ENCODE measurements at regions not wholly inside any gene's neighbourhood (a gene's known extent, or its start where the extent isn't known, plus 50 kb on each side); places are given as distances from the start of the nearest gene placed in this dataset.

DNA sequence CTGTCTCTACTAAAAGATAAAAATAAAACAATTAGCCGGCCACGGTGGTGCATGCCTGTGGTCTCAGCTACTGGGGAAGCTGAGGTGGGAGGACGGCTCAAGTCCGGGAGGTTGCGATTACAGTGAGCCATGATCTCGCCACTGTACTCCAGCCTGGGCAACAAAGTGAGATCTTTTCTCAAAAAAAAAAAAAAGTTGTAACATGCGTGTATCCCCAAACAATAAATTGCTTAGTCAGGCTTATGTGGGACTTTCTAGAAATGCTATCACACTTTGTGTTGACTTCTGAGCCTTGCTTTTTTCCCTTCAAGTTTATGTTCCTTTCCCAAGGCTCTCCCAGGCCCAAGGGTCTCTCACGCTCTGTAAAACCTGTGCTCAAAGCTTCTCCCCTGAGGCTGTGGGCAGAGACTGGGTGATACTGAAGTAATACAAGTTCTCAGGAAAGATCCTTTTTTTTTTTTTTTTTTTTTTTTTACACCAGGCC is 88.0 kb upstream of the TNS3 start:
- 92% methylated on average over 4 of the region's 8 CpGs for WGBS (ENCODE audit: insufficient coverage)
- H3K27ac ChIP-seq (ENCODE audit: low read depth, low read length), result no peak overlapping the region

DNA sequence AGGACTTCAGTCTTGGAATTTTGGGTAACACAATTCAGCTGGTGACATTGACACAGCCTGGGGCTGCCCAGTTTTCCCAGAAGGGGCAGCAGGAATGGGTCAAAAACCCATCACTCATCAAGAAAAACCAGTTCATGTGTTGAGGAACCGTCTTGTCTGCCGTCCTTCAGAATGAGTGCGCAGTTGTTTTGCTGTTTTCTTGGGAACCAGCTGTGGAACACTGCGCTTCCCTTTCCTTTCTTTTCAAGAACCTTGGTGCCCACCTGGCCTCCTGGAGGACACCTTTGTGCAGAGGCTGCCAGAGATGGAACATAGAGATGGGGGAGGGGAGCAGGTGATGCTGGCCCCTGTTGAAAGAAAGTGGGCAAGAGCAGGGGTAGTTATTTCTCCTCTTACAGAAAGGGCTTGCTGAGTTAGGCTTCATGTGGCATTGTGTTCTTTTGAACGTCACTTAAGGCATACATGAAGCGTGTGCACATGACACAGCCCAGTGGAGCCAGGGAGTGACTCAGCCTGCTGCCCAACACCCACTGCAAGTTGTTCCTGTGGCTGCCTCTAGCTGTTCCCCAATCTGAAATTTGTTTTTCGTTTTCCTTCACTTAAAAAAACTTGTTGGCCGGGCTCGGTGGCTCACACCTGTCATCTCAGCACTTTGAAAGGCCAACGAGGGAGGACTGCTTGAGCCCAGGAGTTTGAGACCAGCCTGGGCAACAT is 87.4 kb upstream of the TNS3 start:
- H3K27ac ChIP-seq (ENCODE audit: low read depth, low read length), result no peak overlapping the region
- WGBS (ENCODE audit: insufficient coverage), result 88% methylated on average over 9 of the region's 10 CpGs
- no peak for DNase-seq (ENCODE audit: low read depth in 4 of 6, low spot score in 6 of 6)
- H3K36me3 ChIP-seq (ENCODE audit: control insufficient read depth, insufficient read depth, low read length), result no peaks in the 10 kb centered on the region
- peaks cover 7% of the 10 kb centered on the region for H3K4me1 ChIP-seq (ENCODE audit: control insufficient read depth, insufficient read depth, low read length)
- H3K27me3 ChIP-seq (ENCODE audit: control insufficient read depth, insufficient read depth, low read length), result no peaks in the 10 kb centered on the region
- no peak overlapping the region for H3K4me3 ChIP-seq (ENCODE audit: low read depth, low read length)
- H3K9me3 ChIP-seq (ENCODE audit: control insufficient read depth, insufficient read depth, low read length), result no peaks in the 10 kb centered on the region

More for the DNA sequence above, 88.0 kb upstream of the TNS3 start:
- no peaks in the 10 kb centered on the region for H3K9me3 ChIP-seq (ENCODE audit: control insufficient read depth, insufficient read depth, low read length)
- H3K4me1 ChIP-seq (ENCODE audit: control insufficient read depth, insufficient read depth, low read length), result peaks cover 7% of the 10 kb centered on the region
- H3K36me3 ChIP-seq (ENCODE audit: control insufficient read depth, insufficient read depth, low read length), result no peaks in the 10 kb centered on the region
- DNase-seq (ENCODE audit: low read depth in 4 of 6, low spot score in 6 of 6), result no peak
- no peak overlapping the region for H3K4me3 ChIP-seq (ENCODE audit: low read depth, low read length)
- H3K27me3 ChIP-seq (ENCODE audit: control insufficient read depth, insufficient read depth, low read length), result no peaks in the 10 kb centered on the region

DNA sequence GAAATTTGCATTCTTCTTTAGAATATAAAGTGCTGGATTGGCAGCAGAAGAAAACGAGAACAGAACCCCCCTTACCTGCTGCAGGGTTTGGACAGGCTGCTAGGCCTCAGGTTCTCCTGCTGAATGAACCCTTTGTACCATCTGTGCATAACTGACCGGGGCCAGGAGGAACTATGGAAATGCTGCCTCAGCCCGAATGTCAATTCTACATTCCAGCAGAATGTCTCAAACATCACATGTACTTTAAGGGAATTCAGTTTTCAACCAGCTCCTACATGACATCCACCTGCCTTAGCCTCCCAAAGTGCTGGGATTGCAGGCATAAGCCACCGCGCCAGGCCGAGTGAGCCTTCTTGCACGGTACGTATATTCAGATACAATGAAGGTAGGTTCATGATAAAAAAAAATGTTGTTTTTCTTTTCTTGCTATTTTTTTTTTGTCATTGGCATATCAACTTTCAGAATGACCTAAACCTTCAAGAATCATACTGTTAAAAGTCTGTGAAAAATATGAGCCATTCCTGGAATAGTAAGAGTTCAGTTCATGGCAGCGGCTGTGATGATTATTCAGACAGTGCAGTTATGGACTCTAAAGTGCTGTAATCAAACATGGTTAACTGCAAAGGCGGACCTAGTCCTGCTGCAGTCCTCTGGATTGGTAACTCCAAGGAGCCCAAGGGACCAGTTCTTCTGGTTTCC is 84.4 kb upstream of the TNS3 start:
- Histone ChIP-seq H3K27me3 (ENCODE audit: control insufficient read depth, insufficient read depth, low read length) (no peaks in the 10 kb centered on the region), H3K9me3 (ENCODE audit: control insufficient read depth, insufficient read depth, low read length) (no peaks in the 10 kb centered on the region), H3K4me3 (ENCODE audit: low read depth, low read length) (no peak overlapping the region), H3K27ac (ENCODE audit: low read depth, low read length) (no peak overlapping the region), H3K36me3 (ENCODE audit: control insufficient read depth, insufficient read depth, low read length) (no peaks in the 10 kb centered on the region), H3K4me1 (ENCODE audit: control insufficient read depth, insufficient read depth, low read length) (peaks cover 7% of the 10 kb centered on the region)
- WGBS (ENCODE audit: insufficient coverage), result 85% methylated on average over 8 of the region's 10 CpGs
- DNase-seq (ENCODE audit: low read depth in 4 of 6, low spot score in 6 of 6), result no peak

DNA sequence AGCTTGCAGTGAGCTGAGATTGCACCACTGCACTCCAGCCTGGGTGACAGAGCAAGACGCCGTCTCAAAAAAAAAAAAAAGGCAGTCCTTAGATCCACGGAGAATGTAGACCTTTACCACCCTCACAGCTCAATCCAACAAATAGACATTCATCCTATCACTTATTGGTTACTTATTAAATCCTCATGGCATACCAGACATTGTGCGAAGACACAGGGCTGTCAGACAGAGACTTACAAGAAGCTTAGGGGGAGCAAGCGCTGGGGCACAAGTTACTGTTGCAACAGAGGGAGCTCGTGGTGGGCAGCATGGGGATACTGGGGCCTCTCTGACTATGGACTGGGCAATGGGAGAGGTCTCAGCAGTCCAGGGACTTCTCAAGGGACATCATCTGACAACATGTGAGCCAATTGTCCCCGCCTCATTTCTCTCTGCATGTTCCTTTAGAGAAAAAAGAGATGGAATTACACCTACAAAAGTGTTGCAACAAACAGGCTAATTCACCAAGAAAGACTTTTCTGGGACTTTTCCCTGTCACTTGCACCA is 82.8 kb upstream of the TNS3 start:
- H3K4me1 ChIP-seq (ENCODE audit: control insufficient read depth, insufficient read depth, low read length), result peaks cover 7% of the 10 kb centered on the region

DNA sequence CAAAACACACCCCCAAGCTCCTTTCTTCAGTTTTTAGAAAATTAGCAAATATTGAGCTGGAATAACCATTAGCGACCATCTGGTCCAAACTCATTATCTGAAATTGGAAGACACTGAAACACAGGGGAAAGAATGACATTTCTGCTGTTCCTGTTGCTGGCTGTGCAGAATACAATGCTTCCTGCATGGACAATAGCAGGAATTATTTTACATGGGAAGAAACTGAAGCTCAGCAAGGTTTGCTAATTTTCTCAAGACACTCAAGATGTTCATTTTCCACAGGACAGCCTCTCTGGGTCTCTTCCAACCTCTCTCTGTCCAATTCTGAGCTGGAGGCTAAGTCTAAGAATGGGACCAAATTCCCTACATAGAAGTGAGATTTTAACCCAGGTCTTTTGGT is 81.9 kb upstream of the TNS3 start:
- DNase-seq (ENCODE audit: low read depth in 4 of 6, low spot score in 6 of 6), result peak in 1 of 6 donors; percentile 67
- Histone ChIP-seq H3K4me3 (ENCODE audit: low read depth, low read length) (no peak overlapping the region), H3K27me3 (ENCODE audit: control insufficient read depth, insufficient read depth, low read length) (no peaks in the 10 kb centered on the region), H3K4me1 (ENCODE audit: control insufficient read depth, insufficient read depth, low read length) (peaks cover 7% of the 10 kb centered on the region), H3K9me3 (ENCODE audit: control insufficient read depth, insufficient read depth, low read length) (no peaks in the 10 kb centered on the region), H3K27ac (ENCODE audit: low read depth, low read length) (no peak overlapping the region), H3K36me3 (ENCODE audit: control insufficient read depth, insufficient read depth, low read length) (no peaks in the 10 kb centered on the region)
- WGBS (ENCODE audit: insufficient coverage), result no CpG with 5 or more reads among the region's 1 CpG

More for the DNA sequence above, 82.8 kb upstream of the TNS3 start:
- H3K36me3 ChIP-seq (ENCODE audit: control insufficient read depth, insufficient read depth, low read length), result no peaks in the 10 kb centered on the region
- H3K27me3 ChIP-seq (ENCODE audit: control insufficient read depth, insufficient read depth, low read length), result no peaks in the 10 kb centered on the region
- H3K27ac ChIP-seq (ENCODE audit: low read depth, low read length), result no peak overlapping the region
- H3K4me3 ChIP-seq (ENCODE audit: low read depth, low read length), result no peak overlapping the region
- H3K9me3 ChIP-seq (ENCODE audit: control insufficient read depth, insufficient read depth, low read length), result no peaks in the 10 kb centered on the region
- 77% methylated on average over 7 of the region's 7 CpGs for WGBS (ENCODE audit: insufficient coverage)
- DNase-seq (ENCODE audit: low read depth in 4 of 6, low spot score in 6 of 6), result no peak

DNA sequence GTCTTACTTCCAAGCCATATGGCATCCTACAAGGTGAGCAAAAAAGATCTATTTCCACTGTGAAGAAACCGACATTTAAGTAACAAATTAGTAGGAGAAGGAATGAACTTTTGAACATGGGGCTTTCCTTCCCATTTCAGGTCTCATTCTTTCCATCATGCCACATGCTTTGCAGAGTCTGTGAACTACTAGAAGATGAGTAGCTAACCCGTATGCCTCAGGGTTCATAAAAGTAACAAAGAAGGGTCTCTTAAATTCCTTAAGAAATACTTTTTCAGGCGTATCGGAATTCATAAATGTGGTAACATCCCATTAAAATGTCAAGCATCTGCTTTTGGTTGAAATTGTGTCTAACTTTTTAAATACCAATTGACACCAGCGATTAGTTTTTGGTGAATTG is 81.3 kb upstream of the TNS3 start:
- no peak overlapping the region for H3K27ac ChIP-seq (ENCODE audit: low read depth, low read length)
- H3K27me3 ChIP-seq (ENCODE audit: control insufficient read depth, insufficient read depth, low read length), result no peaks in the 10 kb centered on the region
- H3K9me3 ChIP-seq (ENCODE audit: control insufficient read depth, insufficient read depth, low read length), result no peaks in the 10 kb centered on the region
- DNase-seq (ENCODE audit: low read depth in 4 of 6, low spot score in 6 of 6), result no peak
- H3K4me1 ChIP-seq (ENCODE audit: control insufficient read depth, insufficient read depth, low read length), result peaks cover 7% of the 10 kb centered on the region
- H3K36me3 ChIP-seq (ENCODE audit: control insufficient read depth, insufficient read depth, low read length), result no peaks in the 10 kb centered on the region
- no peak overlapping the region for H3K4me3 ChIP-seq (ENCODE audit: low read depth, low read length)
- WGBS (ENCODE audit: insufficient coverage), result 100% methylated on average over 1 of the region's 5 CpGs

DNA sequence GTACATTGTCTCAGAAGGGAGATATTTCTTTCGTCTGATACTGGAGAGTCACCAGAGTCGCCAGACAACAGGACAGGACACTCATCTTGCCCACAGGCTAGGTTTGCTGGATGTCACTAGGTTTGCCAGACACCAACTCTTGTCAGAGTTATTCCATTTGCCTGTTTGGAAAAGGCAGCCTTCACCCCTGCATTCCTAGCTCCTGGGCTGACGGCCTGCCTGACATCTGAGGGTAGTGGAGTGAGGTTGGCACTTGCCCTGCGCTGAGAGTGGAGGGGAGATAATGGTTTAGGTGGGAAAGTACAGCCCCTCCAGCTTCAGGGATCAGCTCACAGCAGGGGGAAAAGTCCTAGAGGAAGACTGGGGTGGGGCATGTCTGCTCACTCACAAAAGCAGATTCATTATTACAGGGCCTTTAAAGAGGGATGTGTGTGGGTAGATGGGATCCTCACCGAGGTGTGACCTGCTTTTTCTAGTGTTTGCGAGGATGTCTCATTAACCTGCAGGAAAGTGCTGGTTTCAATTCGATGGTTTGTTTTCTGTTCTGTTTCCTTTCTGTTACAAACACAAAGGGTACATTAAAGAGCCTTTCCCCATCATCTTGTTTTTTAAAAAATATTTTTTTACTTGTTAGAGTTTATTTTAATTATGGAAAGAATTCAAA is 79.3 kb upstream of the TNS3 start:
- WGBS (ENCODE audit: insufficient coverage), result 63% methylated on average over 4 of the region's 7 CpGs

DNA sequence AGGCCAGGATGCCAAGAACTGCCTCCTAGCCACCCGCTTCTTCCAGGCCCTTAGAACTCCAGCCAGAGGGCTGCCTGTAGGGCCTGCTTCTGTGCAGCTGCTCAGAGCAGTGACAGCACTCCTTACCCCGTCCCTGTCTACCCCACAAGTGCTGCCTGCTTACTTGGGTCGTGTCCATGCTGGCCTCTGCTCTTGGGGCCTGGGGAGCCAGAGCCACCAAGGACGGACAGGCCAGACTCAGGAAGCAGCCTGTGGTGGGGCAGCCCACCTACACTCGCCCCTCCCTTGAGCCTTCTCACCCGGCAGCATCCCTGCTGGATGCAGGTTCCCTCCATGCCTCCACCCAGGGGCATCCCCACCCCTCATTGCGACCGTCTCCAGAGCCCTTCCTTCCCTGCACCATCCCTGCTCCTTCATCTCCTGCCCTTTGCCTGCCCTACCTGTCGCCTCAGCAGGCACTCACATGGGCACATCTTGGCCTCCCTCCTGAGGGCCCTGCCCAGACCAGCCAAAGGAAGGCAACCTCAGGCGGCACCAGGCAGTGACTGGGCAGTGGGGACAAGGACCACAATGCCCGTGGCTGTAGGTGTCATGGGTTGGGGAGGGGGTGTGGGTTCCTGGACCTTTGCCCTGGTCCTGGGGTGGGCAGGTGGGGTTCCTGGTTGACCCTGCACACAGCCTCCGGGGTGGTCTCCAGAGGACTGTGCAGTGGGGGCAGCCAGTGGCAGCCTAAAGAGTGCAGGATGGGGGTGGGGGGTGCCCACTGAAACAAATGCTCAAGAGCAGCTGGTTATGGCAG is 78.0 kb upstream of the TNS3 start:
- Histone ChIP-seq H3K4me3 (ENCODE audit: low read depth, low read length) (no peak overlapping the region), H3K9me3 (ENCODE audit: control insufficient read depth, insufficient read depth, low read length) (no peaks in the 10 kb centered on the region), H3K4me1 (ENCODE audit: control insufficient read depth, insufficient read depth, low read length) (no peaks in the 10 kb centered on the region), H3K27ac (ENCODE audit: low read depth, low read length) (no peak overlapping the region), H3K36me3 (ENCODE audit: control insufficient read depth, insufficient read depth, low read length) (no peaks in the 10 kb centered on the region), H3K27me3 (ENCODE audit: control insufficient read depth, insufficient read depth, low read length) (no peaks in the 10 kb centered on the region)
- DNase-seq (ENCODE audit: low read depth in 4 of 6, low spot score in 6 of 6), result no peak
- WGBS (ENCODE audit: insufficient coverage), result 96% methylated on average over 12 of the region's 12 CpGs

More for the DNA sequence above, 79.3 kb upstream of the TNS3 start:
- Histone ChIP-seq H3K27ac (ENCODE audit: low read depth, low read length) (no peak overlapping the region), H3K4me3 (ENCODE audit: low read depth, low read length) (no peak overlapping the region), H3K9me3 (ENCODE audit: control insufficient read depth, insufficient read depth, low read length) (no peaks in the 10 kb centered on the region), H3K36me3 (ENCODE audit: control insufficient read depth, insufficient read depth, low read length) (no peaks in the 10 kb centered on the region), H3K4me1 (ENCODE audit: control insufficient read depth, insufficient read depth, low read length) (peaks cover 5% of the 10 kb centered on the region), H3K27me3 (ENCODE audit: control insufficient read depth, insufficient read depth, low read length) (no peaks in the 10 kb centered on the region)
- no peak for DNase-seq (ENCODE audit: low read depth in 4 of 6, low spot score in 6 of 6)
